H9 (cell line): ENCODE measurements at regions not wholly inside any gene's neighbourhood (a gene's known extent, or its start where the extent isn't known, plus 50 kb on each side); places are given as distances from the start of the nearest gene placed in this dataset.

ENCODE experiments used
- DNase-seq: peaks from one replicate; pipeline ENCODE4 v3.0.0-alpha.2; 2017
- H2AFZ ChIP-seq: one replicate; pipeline ENCODE4 v1.6.1; 2013; ENCODE audit warnings: mild to moderate bottlenecking, low read length, control low read depth, moderate library complexity
- H2AK5ac ChIP-seq: 2 replicates; pipeline ENCODE4 v1.6.1; 2013; ENCODE audit warnings: low read length, control low read depth, mixed read lengths; ENCODE audit not compliant: insufficient read length
- H2BK120ac ChIP-seq: one replicate; pipeline ENCODE4 v1.6.1; 2013; ENCODE audit warnings: low read depth, mild to moderate bottlenecking, low read length, control low read depth, inconsistent platforms; ENCODE audit not compliant: poor library complexity, severe bottlenecking
- H2BK12ac ChIP-seq: 2 replicates; pipeline ENCODE4 v1.6.1; 2013; ENCODE audit warnings: low read length, control low read depth, mixed read lengths, low read depth; ENCODE audit not compliant: insufficient read length
- H2BK15ac ChIP-seq: 2 replicates; pipeline ENCODE4 v1.6.1; 2013; ENCODE audit warnings: low read depth, low read length, control low read depth
- H2BK20ac ChIP-seq: one replicate; pipeline ENCODE4 v1.6.1; 2013; ENCODE audit warnings: low read depth, mild to moderate bottlenecking, low read length, control low read depth, inconsistent platforms; ENCODE audit not compliant: poor library complexity, severe bottlenecking
- H2BK5ac ChIP-seq: 2 replicates; pipeline ENCODE4 v1.6.1; 2013; ENCODE audit warnings: low read length, control low read depth, mixed read lengths; ENCODE audit not compliant: insufficient read length
- H3K14ac ChIP-seq: 2 replicates; pipeline ENCODE4 v1.6.1; 2013; ENCODE audit warnings: low read length, control low read depth; ENCODE audit not compliant: insufficient read depth
- H3K18ac ChIP-seq: 2 replicates; pipeline ENCODE4 v1.6.1; 2013; ENCODE audit warnings: low read depth, mild to moderate bottlenecking, mixed read lengths, low read length, control low read depth; ENCODE audit not compliant: insufficient read length
- H3K23ac ChIP-seq: 2 replicates; pipeline ENCODE4 v1.6.1; 2013; ENCODE audit warnings: low read length, control low read depth, mixed read lengths, low read depth; ENCODE audit not compliant: insufficient read length
- H3K23me2 ChIP-seq: 2 replicates; pipeline ENCODE4 v1.6.1; 2013; ENCODE audit warnings: low read depth, mild to moderate bottlenecking, mixed read lengths, low read length, control low read depth; ENCODE audit not compliant: insufficient read length, poor library complexity, severe bottlenecking
- H3K27ac ChIP-seq: 2 replicates; pipeline ENCODE4 v1.5.1; 2013; ENCODE audit warnings: low read length, control low read depth, mixed read lengths, low read depth; ENCODE audit not compliant: insufficient read length
- H3K27me3 ChIP-seq: 2 replicates; pipeline ENCODE4 v1.6.1; 2013; ENCODE audit warnings: low read length, control low read depth, inconsistent platforms; ENCODE audit not compliant: insufficient read depth
- H3K4ac ChIP-seq: 2 replicates; pipeline ENCODE4 v1.6.1; 2013; ENCODE audit warnings: low read depth, mild to moderate bottlenecking, control low read depth, inconsistent platforms, low read length, moderate library complexity
- H3K4me1 ChIP-seq: 2 replicates; pipeline ENCODE4 v1.6.1; 2013; ENCODE audit warnings: low read length, control low read depth, inconsistent platforms; ENCODE audit not compliant: insufficient read depth
- H3K4me2 ChIP-seq: 2 replicates; pipeline ENCODE4 v1.6.1; 2013; ENCODE audit warnings: low read length, control low read depth, mixed read lengths; ENCODE audit not compliant: insufficient read length, insufficient read depth
- H3K56ac ChIP-seq: 2 replicates; pipeline ENCODE4 v1.6.1; 2013; ENCODE audit warnings: low read depth, mild to moderate bottlenecking, mixed read lengths, low read length, control low read depth; ENCODE audit not compliant: insufficient read length
- H3K79me1 ChIP-seq: 2 replicates; pipeline ENCODE4 v1.6.1; 2013; ENCODE audit warnings: low read depth, mild to moderate bottlenecking, moderate library complexity, low read length, control low read depth, inconsistent platforms; ENCODE audit not compliant: insufficient read depth, poor library complexity, severe bottlenecking
- H3K79me2 ChIP-seq: 2 replicates; pipeline ENCODE4 v1.6.1; 2013; ENCODE audit warnings: low read length, control low read depth, inconsistent platforms; ENCODE audit not compliant: insufficient read depth
- H3K9ac ChIP-seq: 2 replicates; pipeline ENCODE4 v1.6.1; 2013; ENCODE audit warnings: low read length, control low read depth, mixed read lengths; ENCODE audit not compliant: insufficient read length; ENCODE audit errors: extremely low read depth
- H3K9me3 ChIP-seq: one replicate; pipeline ENCODE4 v1.6.1; 2013; ENCODE audit warnings: low read depth, low read length, inconsistent platforms; ENCODE audit not compliant: control insufficient read depth
- H3T11ph ChIP-seq: one replicate; pipeline ENCODE4 v1.6.1; 2013; ENCODE audit warnings: mild to moderate bottlenecking, low read length, control low read depth, inconsistent platforms
- H4K20me1 ChIP-seq: one replicate; pipeline ENCODE4 v1.6.1; 2013; ENCODE audit not compliant: control insufficient read depth, insufficient read length, insufficient read depth
- H4K5ac ChIP-seq: 2 replicates; pipeline ENCODE4 v1.6.1; 2013; ENCODE audit warnings: low read depth, mild to moderate bottlenecking, mixed read lengths, low read length, control low read depth; ENCODE audit not compliant: insufficient read length
- H4K8ac ChIP-seq: replicated peaks from 2 replicates; pipeline ENCODE4 v1.6.1; 2013; ENCODE audit warnings: low read length, control low read depth, mixed read lengths, low read depth; ENCODE audit not compliant: insufficient read length
- H4K91ac ChIP-seq: 2 replicates; pipeline ENCODE4 v1.6.1; 2013; ENCODE audit warnings: low read depth, mild to moderate bottlenecking, moderate library complexity, mixed read lengths, low read length, control low read depth; ENCODE audit not compliant: insufficient read length
- H3K27ac Mint-ChIP-seq, 3 experiments: 2 replicates in 2 of 3; 3 replicates in 1 of 3; pipeline ENCODE4 v1.8.0; 2020 to 2021; ENCODE audit warnings: mixed read lengths in 3 of 3, mild to moderate bottlenecking in 1 of 3, moderate library complexity in 1 of 3
- H3K27me3 Mint-ChIP-seq: 2 replicates; pipeline ENCODE4 v1.8.0; 2021; ENCODE audit warnings: low read depth, mild to moderate bottlenecking, moderate library complexity, mixed read lengths
- H3K36me3 Mint-ChIP-seq, 3 experiments: 2 replicates in 2 of 3; 3 replicates in 1 of 3; pipeline ENCODE4 v1.8.0; 2020 to 2021; ENCODE audit warnings: low read depth in 3 of 3, mixed read lengths in 3 of 3; ENCODE audit not compliant: insufficient read depth in 1 of 3
- H3K4me1 Mint-ChIP-seq, 2 experiments: 2 replicates each; pipeline ENCODE4 v1.8.0; 2020; ENCODE audit warnings: mixed read lengths in 2 of 2
- H3K4me3 Mint-ChIP-seq, 2 experiments: 2 replicates in 1 of 2; 3 replicates in 1 of 2; pipeline ENCODE4 v1.8.0; 2020 to 2021; ENCODE audit warnings: mild to moderate bottlenecking in 2 of 2, mixed read lengths in 2 of 2, moderate library complexity in 1 of 2
- H3K9me3 Mint-ChIP-seq, 2 experiments: 2 replicates in 1 of 2; 3 replicates in 1 of 2; pipeline ENCODE4 v1.8.0; 2020; ENCODE audit warnings: mild to moderate bottlenecking in 2 of 2, mixed read lengths in 2 of 2, moderate library complexity in 1 of 2
- CTCF ChIP-seq: fragments of 200-600 bp; sonication (generic); conservative IDR thresholded peaks from 3 replicates; pipeline ENCODE4 v1.8.0; 2021; ENCODE audit warnings: antibody characterized with exemption, mild to moderate bottlenecking
- WGBS: extraction: QIAGEN DNeasy Blood & Tissue Kit; methylation state at CpG from one replicate; pipeline ENCODE4 v1.1.7; 2013; ENCODE audit warnings: missing lambda C conversion rate, low lambda C conversion rate, mixed read lengths; ENCODE audit not compliant: insufficient read length; ENCODE audit errors: extremely low coverage; 5-methylcytosine and 5-hydroxymethylcytosine counted together

GRCh38 chr1:197842646-197843045, 59.8 kb upstream of the C1orf53 start:
- H2BK5ac ChIP-seq, result no peak overlapping the region
- no peak overlapping the region for H3K18ac ChIP-seq
- Mint-ChIP-seq H3K9me3 (no peaks in the 10 kb centered on the region), H3K27ac (no peak overlapping the region), H3K36me3 (no peaks in the 10 kb centered on the region; a peak in 1 of 7 replicates), H3K27me3 (no peaks in the 10 kb centered on the region), H3K4me3 (no peak overlapping the region), H3K4me1 (peaks cover 17 to 18% of the 10 kb centered on the region in 2 experiments)
- no peak overlapping the region for H2AFZ ChIP-seq
- no peak overlapping the region for H4K8ac ChIP-seq
- TF ChIP-seq CTCF, result no peak
- H3K14ac ChIP-seq, result no peak overlapping the region
- no CpG with 5 or more reads among the region's 3 CpGs for WGBS
- no peak overlapping the region for H3K4me2 ChIP-seq
- no peaks in the 10 kb centered on the region for H3K9me3 ChIP-seq
- no peak overlapping the region for H3K4ac ChIP-seq
- no peak overlapping the region for H3K9ac ChIP-seq
- H3K23ac ChIP-seq, result no peak overlapping the region
- H2BK12ac ChIP-seq, result no peak overlapping the region
- H3K23me2 ChIP-seq, result no peaks in the 10 kb centered on the region
- H2BK15ac ChIP-seq, result no peak overlapping the region
- no peak overlapping the region for H4K5ac ChIP-seq
- no peaks in the 10 kb centered on the region for H4K20me1 ChIP-seq
- H2BK120ac ChIP-seq, result no peak overlapping the region
- no peak overlapping the region for H2BK20ac ChIP-seq
- H3K79me1 ChIP-seq, result no peaks in the 10 kb centered on the region
- no peak for DNase-seq
- no peak overlapping the region for H3K56ac ChIP-seq
- no peaks in the 10 kb centered on the region for H3K27me3 ChIP-seq
- H3K4me1 ChIP-seq, result peaks cover 4% of the 10 kb centered on the region; the same call in 1 of the 2 replicates
- no peak overlapping the region for H2AK5ac ChIP-seq
- H4K91ac ChIP-seq, result no peak overlapping the region
- H3T11ph ChIP-seq, result no peak overlapping the region
- no peaks in the 10 kb centered on the region for H3K79me2 ChIP-seq
- no peak overlapping the region for H3K27ac ChIP-seq
